GM19238 (cell line): ENCODE measurements at regions not wholly inside any gene's neighbourhood (a gene's known extent, or its start where the extent isn't known, plus 50 kb on each side); places are given as distances from the start of the nearest gene placed in this dataset.
A peak's percentile ranks its signal among the peaks of the same experiment; 100 is the strongest.
"Not testable (repeated sequence)": the region's sequence is repeated elsewhere in the genome, so short reads cannot be mapped to it uniquely, and the experiment has no call there.

Source experiments
- DNase-seq: peaks from one replicate; pipeline ENCODE4 v3.0.0; 2011; ENCODE audit warnings: low spot score; ENCODE audit not compliant: insufficient read length

GRCh38 chr4:38504396-38504715 is 159.6 kb upstream of the KLF3 start:
- DNase-seq: no peak

- DNase-seq: no peak
Measured at GRCh38 chr4:38509551-38509950, 154.4 kb upstream of the KLF3 start.

GRCh38 chr4:38510201-38510600 is 153.8 kb upstream of the KLF3 start:
- no peak for DNase-seq

GRCh38 chr4:38511702-38512101 is 152.3 kb upstream of the KLF3 start:
- no peak for DNase-seq

DNA sequence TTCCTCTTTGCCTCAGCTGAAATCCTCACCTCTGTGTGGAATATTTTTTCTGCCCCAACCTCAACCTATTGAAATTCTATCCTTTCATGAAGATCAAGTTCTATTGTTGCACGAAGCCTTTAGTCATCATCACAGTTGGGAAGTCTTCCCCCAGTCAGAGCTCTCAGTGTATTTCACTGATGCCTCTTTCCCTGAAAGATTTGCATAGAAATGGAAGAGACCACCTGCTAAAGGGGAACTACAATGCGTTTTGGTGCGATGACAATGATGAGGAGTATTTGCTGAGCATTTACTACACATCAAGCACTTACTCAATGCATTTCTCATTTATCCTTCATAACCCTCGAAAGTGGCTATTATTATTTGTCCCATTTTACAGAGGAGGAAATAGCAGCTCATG is 151.2 kb upstream of the KLF3 start:
- no peak for DNase-seq

DNA sequence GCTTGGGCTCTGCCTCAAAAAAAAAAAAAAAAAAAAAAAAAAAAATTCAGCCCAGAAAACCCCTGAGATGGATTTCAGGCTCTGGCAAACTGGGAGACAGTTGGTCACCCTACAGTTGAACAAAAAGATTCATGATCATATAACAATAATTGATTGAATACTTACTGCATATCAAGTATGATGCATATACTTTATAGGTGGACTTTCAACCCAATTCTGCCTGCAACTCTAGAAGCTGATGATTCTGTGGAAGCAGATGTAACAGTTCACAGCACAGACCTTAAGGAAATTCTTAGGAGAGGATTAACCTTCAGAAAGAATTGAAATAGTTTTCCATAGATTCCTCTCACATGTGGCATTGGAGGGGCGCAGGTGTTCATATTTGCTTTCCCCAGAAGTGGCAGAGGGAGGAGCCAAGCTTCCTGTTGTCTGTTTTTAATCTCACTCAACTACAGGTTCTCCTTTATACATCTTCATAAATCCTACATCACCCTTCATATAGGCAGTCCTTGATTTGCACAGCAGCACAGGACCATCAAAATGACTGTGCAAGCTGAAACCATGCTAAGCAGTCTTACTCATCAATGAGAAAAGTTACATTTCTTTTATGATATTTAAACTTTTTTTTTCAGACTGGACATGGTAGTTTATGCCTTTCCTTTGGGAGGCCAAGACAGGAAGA is 149.4 kb upstream of the KLF3 start:
- no peak for DNase-seq

- DNase-seq: no peak
Measured at GRCh38 chr4:38516190-38516589, 147.8 kb upstream of the KLF3 start.

GRCh38 chr4:38519666-38520065 is 144.3 kb upstream of the KLF3 start:
- DNase-seq: no peak

DNA sequence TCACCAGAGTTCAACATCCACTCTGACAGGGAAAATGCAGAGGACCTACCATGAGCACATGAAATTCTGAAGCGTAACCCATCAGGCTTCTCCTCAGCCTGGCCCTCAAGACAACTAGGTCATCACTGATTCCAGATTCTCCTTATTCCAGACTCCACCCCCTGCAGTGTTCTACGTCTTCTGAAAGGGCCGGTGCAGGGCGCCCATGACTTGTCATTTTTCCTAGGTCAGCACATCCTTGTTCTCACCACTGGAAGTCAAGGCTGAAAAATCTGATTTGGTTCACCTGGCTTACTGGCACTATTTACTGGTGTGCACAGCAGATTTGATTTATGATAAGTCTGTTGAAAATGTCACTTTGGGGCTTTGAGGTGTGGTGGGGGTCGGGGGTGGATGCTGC is 140.9 kb upstream of the KLF3 start:
- no peak for DNase-seq

DNA sequence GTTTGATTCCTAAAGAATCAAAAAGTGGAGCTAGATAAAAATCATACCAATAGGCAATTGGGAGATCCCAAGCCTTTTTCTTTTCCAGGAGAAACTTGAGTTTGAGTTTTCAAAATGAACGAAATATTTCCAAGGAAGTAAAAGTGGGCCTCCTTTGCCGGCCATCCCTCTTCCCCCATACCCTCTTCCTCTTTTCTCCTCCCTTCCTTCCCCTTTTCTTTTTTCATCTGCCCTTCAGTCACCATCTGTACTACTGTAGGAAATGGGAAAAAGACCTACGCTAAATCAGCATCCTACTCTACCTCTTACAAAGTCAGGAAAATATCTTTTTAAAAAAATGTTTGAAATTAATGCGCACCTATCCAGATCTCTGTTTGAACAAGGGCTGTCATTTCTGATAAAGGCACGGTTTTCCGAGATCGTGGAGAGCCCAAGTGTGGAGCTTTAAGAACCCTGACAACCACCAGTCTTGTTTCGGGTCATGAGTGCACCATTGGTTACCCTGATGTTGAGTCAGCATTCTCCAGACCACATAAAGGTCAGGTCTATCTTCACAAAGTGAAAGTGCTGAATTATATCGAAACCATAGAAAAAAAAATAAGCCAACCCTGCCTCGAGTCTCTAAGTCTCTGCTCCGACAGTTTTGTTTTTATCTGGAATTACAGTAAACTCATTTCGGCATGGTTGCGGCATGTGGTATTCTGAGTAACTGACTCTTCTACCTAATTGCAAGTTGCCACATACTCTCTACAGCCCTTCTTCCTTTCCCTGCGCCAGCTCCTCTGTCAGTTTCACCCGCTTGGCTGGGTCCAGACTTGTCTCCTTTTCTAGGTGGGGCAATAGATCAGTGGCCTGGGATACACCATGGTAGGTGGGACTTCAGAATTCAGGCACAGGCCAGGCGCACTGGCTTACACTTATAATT is 140.2 kb upstream of the KLF3 start:
- peak; percentile 53 for DNase-seq

DNA sequence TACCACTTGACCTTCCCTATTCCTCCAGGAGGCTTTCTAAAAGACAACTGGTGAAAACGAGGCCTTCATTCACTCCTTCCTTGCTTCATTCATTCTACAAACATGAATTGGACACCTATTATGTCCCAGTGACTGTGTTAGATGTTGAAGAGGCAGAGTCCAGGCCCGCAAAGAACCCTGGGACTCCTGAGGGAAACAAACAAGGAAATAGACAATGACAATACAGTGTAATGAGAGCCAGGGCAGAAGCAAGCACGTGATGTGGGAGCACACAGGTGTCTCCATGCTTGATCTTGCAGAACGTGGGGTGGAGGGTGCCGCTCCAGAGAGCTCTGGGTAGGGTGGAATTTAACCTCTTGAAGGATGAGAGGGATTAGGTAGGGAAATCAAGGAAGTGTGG is 137.6 kb upstream of the KLF3 start:
- no peak for DNase-seq

DNA sequence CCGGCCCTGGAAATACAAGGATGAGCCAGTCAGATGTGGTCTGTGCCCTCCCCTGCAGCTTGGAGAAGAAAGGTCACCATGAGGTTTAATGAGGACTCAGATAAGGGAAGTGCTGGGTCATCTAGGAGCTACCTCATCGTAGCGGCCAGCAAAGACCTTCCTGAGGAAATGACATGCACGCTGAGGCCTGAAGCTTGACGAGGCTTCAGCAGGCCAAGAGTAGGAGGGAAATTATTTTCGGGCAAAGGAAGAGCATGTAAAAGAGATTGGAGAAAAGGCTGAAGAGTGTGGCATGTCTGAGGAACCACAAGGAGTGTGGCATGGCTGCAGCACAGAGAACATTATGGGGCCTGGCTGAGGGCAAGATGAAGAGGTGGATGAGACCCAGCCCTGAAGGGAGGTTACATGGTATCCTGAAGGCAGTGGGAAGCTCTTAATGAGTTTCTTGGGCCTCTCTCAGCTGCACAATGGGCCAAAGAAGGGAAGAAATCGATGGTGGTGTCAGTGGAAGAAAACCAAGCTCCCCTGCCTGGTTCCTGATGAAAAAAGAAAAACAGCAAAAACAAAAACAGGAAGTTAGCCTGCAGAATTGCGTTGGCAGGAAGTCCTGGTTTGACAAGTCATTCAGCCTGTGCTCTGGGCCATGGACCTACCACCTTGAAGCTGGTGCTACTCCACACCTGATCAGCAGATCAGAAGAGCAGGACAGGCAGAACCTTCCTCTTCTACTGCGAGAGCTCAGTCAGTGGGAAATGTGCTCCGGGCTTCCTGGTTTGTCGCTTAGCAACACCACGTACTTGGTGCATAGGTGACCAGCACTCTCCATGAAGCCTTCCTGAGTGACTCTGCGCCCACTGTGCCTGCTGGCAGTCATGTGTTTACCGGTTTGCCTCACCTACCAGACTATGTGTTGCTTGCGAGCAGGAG is 134.5 kb upstream of the KLF3 start:
- peak; percentile 33 for DNase-seq

GRCh38 chr4:38530486-38530885 is 133.5 kb upstream of the KLF3 start:
- DNase-seq: no peak

DNA sequence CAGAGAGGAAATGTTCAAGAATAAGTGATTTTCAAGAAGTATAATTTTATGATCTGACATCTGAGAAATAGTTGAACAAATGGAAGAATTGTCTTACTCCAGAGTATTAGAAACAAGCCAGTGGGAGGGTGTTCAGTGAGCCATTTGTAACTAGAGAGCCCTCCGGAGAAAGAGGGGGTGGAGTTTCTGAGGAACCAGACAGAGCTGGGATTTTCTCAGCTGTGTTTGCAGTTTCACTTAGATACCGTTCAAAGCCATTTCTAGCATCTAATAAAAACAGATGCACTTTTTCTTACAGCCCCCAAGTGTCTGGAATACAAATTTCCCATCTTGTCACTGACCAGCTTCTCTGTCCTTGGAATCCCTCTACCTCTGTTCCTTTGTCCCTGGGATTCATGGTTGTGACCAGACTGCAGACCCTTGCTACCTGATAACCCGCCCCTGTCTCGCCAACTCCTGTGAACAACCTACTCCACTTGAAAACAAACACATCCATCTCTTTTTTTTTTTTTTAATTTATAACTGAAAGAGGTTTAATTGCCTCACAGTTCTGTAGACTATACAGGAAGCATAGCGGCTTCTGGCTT is 132.8 kb upstream of the KLF3 start:
- no peak for DNase-seq

- no peak for DNase-seq
Measured at GRCh38 chr4:38532908-38533499, 131.0 kb upstream of the KLF3 start.

- DNase-seq: no peak
Measured at GRCh38 chr4:38534344-38535045, 129.5 kb upstream of the KLF3 start.

DNA sequence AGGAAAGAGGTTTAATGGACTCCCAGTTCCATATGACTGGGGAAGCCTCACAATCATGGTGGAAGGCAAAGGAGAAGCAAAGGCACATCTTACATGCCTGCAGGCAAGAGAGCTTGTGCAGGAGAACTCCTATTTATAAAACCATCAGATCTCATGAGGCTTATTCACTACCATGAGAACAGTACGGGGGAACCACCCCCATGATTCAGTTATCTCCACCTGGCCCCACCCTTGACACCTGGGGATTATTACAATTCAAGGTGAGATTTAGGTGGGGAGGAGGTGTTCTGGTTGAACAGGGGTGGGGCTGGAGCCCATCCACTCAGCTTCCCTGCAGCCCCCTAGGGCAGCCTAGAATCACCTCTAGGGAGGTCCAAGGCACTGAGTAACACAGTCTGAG is 128.9 kb upstream of the KLF3 start:
- not testable (repeated sequence) for DNase-seq

GRCh38 chr4:38535717-38536116 is 128.3 kb upstream of the KLF3 start:
- no peak for DNase-seq

GRCh38 chr4:38536716-38537115 is 127.3 kb upstream of the KLF3 start:
- no peak for DNase-seq

- no peak for DNase-seq
Measured at GRCh38 chr4:38537666-38538065, 126.3 kb upstream of the KLF3 start.
